Activated CD4-positive, alpha-beta T cell treated with anti-CD3 and anti-CD28 coated beads for 24 hours (primary cell): ENCODE measurements at regions not wholly inside any gene's neighbourhood (a gene's known extent, or its start where the extent isn't known, plus 50 kb on each side); places are given as distances from the start of the nearest gene placed in this dataset.

ENCODE experiments used
- DNase-seq, 2 donors: peaks; one replicate each; pipeline ENCODE4 v3.0.0-alpha.2; 2020; ENCODE audit warnings: low read depth in 2 of 2

DNA sequence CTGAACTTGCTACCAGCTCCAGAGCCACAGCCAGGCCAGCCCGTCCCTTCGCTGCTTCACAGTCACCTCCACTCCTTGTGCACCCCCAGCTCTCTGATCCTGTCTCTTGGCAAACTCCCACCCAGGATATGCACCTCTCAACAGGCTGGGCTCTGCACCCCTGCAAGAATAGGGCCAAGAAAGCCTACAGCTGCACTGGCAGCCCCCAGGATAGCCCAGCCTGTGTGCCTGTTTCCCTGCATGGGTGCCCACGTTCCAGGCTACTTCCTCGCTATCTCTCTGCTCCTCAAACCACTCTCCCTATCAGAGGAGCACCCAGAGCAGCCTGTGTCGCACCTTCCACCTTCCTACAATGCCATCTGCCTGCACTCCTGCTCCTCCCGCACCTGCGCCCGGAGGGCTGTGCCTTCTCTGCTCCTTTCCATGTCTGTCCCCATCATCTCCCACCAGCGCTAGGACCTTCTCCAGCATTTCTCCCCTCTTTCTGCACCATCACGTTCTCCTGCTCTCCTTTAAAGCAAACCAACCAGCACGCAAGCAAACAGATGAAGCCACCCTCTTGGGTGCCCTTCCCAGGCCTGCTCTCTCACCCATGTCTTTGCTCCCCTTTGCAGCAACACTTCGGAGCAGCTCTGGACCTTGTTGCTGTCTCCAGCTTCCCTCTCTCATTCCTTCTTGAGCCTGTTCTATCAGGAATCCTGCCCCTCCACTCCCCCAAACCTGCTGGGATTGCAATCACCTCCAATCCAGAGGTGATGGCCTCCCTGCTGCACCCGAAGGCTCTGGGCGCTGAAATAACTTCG lies 313.2 kb upstream of the HS6ST1 start:
- no peak for DNase-seq

DNA sequence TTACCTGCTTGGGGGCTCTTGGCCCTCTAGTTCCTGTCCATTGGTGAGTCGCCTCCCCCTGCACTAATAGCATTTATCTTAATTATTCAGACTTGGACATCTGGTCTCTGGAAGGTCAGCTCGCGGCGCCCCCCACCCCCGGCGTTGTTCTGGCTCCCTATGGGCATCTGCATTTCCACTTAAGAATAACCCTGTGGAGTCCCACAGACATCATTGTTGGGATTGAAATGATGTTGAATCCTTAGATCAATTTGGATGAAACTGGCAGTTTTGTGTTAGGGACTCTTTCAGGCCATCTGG lies 313.8 kb upstream of the HS6ST1 start:
- DNase-seq = no peak

DNA sequence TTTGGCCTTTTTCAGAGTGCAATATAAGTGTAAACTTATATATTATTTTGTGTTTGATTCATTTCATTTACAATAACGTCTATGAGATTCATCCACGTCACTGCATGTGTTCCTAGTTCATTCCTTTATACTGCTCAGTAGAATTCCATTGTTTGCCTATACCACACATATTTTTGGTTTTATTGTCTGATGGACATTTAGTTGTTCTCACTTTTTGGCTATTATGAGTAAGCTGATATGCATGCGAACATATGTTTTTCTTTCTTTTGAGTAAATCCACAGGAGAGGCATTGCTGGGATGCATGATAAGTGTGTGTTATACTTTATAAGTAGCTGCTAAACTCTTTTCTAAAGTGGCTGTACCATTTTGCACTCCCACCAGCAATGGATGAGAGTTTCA lies 314.8 kb upstream of the HS6ST1 start:
- no peak for DNase-seq

DNA sequence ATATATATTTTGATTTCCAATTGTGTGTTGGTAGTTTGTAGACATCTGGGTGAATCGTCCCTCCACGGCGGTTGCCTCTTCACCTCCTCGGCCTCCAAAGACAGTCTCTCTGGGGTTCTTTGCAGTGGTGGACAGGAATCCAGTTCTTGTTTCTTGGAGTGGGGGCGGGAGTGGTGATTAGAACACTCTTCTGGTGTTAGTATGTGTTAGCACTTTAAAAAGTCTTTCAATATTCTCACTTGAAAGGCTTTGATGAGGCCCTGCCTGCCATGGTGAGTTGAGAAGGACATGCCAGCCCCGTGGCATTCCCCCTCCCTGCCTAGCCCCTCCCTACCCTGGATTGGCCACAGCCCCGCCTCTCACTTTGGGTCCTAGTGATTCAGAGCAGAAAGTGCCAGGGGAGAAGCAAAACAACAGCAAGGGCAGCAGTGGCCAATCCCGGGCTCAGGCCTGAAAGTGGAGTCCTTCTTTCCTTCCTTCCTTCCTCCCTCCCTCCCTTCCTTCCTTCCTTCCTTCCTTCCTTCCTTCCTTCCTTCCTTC lies 316.8 kb upstream of the HS6ST1 start:
- no peak for DNase-seq

DNA sequence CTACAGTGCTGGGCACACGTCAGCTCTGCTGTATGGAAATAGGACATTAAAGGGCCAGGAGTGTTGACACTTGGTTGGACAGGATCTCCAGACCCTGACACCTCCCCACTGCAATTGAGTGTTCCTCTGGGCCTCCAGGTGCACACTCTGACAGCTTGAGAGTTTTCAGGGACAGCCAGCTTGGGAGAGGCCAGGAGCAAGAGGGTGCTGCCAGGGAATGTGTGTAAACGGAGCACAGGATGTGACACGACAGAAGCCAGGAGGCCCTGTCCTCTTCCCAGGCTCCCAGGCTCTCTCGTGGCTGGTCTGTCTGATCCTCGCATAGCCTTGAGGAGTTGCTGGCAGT lies 318.1 kb upstream of the HS6ST1 start:
- no peak for DNase-seq

DNA sequence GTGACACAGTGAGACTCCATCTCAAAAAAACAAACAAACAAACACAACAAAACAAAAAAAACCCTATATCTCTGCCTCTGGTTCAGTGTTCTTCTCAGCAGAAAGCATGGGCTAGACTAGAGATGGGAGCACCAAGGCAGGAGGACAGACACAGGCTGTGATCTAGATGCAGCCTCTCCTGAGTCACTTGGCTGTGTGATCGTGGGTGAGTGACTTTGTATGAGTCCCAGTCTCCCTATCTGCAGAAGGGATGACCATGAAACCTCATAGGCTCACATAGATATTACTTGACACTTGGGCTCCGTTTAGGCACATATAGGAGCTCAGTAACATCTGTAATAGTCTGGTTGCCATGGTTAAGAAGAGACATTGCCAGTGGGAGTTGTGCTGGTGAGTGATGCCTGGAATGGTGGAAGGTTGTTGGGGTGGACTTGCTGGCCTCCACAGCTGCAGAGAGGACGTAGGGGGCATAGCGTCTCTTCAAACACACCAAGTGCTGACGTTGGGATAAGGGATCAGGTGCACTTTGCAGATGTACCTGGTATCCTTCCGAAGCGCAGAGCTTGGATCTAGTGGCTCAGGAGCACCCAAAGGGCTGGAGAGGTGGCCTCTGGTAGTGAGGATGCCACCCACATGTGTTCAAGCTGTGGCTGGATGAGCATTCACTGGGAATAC lies 318.9 kb upstream of the HS6ST1 start:
- DNase-seq = no peak

DNA sequence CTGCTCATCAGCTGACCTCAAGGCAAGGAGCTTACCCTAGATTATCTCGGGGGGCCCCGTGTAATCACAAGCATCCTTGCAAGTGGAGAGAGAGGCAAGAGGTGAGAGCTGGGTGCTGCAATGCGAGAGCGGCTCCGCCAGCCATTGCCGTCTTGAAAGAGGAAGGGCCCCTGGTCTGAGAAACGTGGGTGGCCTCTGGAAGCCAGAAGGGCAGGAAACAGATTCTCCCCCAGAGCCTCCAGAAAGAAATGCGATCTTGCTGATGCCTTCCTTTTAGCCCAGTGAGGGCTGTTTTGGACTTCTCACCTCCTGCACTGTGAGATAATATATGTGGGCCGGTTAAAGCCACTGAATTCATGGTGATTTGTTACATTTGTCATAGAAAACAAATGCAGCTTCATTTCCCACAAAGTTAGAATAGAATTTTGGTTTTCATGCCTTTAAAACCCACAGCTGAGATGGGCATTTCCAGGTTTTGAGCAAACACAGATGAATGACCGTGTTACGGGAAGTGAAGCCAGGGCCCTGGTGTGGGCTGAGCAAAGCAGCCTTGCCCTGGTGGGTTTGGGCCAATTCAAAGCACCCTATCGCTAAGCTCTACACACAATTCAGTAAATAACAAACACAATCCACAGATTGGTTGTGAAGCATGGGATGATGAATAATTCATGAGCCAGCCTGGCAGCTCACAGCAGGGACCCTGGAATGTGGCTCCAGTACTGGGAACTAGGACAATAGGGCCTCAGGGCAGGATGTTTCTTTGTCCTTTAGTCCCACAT lies 319.9 kb upstream of the HS6ST1 start:
- no peak for DNase-seq

DNA sequence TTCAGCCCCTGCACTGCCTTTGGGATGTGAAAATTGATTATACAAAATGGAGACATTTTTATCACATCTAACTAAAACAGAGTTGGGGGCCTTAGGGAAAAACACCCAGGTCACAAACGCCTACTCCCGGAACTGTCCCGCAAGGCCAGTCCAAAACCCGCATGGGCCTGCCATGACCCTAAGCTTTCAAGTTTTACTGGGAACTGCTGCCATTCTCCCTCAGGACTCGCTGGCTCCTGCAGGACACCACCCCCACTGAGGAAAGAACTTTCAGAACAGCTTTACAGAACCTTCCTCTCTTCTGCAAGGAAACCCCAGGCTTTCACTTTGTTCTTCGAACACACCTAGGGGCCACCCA lies 320.4 kb upstream of the HS6ST1 start:
- DNase-seq = no peak

DNA sequence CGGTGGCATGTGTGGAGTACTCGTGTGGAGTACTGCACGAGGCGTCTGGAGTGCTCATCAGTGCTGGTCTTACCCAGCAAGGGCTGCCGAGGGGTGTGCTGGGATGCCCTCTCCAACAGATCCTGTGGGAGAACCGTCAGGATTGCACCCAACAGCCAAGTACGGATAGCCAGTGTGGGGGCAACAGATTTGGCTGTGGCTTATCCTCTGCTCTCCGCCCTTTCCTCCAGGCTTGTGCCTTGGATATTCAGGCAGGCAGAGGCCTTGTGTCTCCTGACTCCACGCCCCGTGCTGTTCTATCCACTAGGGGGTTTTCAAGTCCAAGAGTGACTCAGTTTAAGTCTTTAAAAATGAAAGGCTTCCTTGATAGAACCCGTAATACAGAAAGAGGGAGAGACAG lies 321.0 kb upstream of the HS6ST1 start:
- no peak for DNase-seq

DNA sequence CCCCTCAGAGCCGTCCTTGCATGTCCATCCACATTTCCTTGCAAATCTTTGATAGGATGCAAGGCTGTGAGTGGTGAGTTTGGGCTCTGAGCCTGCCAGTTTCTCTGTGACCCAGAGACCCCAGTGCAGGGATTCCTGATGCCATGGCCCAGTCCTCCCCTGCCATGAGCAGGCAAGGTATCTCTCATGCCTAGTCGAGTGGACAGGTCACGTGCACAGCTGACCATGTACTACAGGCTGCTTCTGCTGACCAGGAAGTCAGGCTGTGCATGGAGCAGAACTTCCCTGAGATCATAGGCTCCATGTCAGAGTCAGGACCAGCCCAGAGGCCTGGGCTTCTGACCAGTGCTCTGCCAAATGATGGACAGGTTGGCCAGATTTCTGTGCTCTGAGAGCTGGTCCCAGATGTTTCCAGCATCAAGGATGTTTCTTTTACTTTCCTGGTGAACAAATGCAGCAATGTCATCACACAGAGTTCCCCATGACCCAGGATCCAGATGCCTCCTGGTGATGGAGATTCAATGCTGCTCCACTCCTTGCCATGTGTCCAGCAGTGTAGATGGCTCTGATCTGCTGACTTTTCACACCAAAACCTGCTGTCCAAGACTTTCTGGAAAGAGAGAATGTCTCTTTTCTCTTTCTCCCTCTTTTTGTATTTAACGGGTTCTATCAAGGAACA lies 321.6 kb upstream of the HS6ST1 start:
- no peak for DNase-seq

DNA sequence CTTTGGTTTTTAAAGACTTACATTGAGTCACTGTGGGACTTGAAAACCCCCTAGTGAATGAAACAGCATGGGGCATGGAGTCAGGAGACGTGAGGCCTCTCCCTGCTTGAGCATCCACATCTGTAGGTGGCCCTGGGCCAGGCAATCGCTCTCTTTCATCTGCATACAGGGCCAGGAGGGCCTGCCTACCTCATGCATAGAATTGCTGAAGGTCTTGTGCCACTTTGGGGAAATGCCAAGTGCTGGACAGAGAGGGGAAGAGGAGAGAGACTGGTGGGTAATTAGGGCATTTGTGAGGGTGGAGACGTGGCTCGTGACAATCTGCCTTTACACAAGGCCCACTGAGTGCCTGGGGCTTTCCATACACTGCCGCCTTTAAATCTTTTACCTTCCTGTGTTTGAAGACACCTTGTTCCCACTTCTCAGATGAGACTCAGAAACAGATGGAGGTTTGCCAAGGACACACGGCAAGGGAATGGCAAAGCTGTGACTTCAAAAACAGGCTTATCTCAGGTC lies 322.2 kb upstream of the HS6ST1 start:
- no peak for DNase-seq

DNA sequence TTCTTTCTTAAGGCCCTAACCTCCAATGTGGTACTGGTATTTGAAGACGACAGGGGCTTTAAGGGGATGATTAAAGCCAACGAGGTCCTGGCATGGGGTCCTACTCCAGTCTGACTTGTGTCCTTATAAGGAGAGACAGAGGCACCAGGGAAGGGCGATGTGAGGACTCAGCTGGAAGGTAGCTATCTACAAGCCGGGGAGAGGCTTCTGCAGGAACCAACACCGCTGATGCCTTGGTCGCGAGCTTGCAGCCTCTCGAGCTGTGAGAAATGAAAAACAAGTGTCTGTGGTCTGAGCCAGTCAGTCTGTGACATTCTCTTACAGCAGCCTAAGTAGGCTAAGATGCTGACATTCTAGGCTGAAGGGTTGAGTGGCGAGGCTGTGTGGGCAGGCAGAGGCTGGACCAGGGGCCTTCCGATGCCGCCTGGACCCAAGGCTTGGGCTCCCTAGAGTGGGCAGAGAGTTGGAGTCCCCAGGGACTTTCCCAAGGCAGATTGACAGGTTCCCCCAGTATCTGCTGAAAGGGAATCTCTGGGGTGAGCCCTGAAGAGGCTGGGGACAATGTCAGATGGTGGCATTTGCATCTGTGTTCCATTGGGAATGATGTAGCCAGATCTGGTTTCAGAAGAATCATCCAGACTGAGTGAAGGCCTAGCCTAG lies 322.9 kb upstream of the HS6ST1 start:
- DNase-seq = no peak

DNA sequence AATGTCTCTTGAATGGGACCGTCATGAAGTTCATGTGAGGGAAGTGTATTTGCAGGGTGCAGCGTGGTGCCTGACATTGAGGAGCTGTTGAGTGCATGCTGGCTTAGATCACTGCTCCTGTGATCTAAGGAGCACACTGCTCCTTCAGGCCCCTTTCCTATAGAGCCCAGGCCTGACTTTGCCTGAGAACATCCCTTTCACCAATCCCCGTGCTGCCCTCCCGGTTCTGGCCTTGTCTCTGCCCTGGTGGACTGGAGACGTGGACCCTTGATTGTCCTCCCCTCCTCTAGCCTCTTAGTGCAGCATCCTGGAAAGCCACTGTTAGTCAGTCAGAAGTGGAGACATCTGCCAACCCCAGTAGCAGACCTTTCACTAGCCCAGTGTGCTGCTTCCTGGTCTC lies 323.6 kb upstream of the HS6ST1 start:
- DNase-seq = no peak

DNA sequence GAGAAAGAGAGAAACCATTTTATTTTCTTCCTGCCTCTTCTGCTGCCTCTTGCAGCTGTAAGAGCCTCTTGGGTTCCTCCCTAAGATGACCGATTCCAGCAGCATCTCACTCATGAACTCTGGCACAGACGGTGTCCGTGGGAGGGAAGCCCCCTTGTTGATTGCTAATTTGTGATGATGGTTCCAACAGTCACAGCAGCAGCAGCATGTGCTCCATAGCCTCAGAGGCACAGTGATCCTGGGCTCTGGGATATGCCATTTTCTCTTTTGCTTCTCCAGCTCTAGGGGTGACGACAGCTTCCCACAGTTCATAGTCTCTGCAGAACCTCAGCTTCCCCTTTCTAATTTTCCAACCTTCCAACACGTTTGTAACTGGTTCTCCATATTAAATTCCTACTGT lies 324.2 kb upstream of the HS6ST1 start:
- no peak for DNase-seq

DNA sequence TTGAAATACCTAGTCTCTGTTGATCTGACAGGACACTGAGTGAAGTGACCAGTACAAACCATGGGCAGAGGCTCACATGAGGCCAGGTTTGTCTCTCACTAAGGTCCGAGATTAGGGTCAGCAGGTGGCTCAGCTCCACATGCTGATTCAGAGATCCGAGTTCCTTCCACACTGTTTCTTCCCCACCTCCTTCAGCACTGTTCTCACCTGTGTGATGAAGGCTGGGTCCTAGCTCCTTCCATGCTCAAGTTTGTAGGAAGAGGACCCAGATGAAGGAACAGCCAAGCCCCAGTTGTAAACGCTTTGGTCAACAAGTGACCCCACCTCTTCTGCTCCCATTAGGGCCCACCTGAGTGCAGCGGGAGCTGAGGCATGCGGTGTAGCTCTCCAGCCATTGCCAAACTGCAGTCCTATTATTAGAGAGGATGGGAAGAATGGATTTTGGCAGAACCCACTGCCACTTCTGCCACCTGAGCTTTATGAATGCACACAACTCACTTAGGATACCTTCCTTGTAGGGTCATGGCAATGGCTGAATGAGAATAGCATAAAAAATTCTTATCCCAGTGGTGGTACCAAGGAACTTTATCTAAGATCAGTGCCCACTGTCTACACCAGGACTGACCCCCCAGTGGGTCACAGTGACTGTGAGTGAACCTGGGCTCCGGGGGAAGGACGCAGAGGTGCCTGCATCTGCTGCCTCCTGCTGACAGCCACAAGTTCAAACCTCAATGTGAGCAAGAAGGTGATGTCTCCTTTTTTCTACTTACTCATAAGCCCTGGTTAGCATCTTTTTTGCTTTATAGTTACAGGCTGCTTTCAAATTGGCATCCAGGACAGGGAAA lies 324.8 kb upstream of the HS6ST1 start:
- DNase-seq = no peak

DNA sequence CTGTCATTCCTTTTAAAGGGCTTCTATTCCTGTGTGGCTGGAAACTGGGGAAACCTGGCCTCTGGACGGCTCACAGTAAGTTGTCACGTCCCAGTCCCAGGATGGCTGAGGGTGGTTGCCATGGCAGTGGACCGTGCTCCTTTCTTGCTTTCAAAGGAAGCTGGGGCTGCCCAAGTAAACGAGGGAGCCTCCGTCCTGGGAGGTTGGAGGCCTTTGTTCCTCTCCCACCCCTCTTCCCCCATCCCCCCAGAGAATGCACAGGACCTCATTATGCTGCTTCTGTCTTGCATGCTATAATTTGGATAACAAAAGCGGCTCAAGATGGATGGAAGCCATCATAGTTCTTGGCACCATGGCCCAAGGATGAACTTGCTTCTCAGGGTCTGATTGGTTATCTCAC lies 325.5 kb upstream of the HS6ST1 start:
- no peak for DNase-seq

DNA sequence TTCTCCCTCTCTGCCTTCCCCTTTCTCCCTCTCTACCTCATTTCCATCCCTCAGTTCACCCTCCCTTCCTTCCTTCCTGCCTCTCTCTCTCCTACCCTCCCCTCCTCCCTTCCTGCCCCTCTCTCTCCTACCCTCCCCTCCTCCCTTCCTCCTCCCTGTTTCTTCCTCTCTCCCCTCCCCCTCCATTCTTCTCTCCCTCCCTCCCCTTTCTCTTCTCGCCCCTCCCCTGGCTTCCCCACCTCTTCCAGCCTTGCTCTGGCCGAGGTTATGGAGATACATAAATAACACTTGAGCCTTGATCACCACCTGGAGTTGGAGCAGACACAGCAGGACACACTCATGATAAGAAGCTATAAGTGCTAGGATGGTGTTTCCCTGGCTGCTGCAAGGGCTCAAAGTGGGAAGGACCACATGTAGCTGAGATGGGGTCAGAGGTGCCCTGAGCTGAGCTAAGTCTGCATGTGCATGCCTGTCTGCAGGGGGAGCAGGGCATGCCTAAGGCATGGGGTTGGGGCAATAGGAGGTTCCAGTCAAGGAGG lies 326.1 kb upstream of the HS6ST1 start:
- no peak for DNase-seq

DNA sequence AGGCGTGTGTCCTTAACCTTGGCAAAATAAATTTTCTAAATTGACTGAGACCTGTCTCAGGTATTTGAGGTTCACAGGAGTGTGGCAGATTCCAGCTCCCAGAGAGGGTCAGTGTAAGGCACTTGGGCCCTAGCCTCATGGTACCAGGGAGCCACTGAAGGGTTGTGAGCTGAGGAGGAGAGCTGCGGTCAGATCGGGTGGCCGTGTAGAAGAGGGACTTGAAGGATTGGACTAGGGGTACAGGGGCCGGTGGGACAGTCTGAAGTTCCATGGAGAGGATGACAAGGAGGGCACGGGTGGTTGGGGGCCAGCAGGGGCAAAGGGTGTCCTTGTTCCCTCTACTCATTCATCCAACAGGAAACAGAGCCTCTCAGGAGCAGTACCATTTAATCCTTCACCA lies 327.0 kb upstream of the HS6ST1 start:
- no peak for DNase-seq

DNA sequence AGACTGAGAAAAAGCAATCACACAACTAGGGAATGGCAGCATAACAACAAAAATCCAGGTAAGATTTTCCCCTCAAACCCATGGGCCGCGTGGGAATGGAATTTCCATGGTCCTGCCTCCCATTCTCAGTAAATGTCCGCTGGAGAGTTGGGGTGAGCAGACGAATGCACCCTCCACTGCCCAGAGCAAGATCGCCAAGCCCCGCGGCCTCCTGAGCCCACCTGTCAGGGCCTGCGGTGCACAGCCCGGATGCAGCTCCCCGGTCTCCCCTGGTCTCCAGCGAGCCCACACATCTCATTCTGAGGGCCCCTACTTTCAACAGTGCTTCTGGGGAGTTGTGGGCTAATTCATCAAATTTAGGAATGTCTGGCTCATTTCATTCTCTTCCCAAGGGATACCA lies 327.4 kb upstream of the HS6ST1 start:
- DNase-seq = no peak

DNA sequence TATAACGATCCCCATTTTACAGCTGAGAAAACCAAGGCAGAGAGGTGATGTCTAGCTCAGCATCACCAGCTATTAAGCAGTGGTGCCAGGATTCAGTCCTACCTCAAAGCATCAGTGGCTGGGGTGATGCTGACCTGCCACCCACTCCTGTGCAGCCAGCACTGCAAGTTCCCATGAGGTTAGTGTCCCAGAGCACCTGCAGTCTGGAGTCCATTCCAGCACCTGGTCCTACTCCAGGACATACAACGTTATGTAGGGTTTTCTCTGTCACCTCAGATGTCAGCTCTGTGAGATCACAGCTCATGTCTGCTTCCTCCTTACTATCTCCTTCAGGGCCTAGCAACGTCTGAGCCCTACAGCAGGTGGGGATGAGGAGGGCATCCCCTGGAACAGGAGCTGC lies 328.0 kb upstream of the HS6ST1 start:
- no peak for DNase-seq
